Gastroesophageal sphincter (tissue), 4 donors: ENCODE measurements at regions not wholly inside any gene's neighbourhood (a gene's known extent, or its start where the extent isn't known, plus 50 kb on each side); places are given as distances from the start of the nearest gene placed in this dataset.

Source experiments
- ATAC-seq: fragments of 150-250 bp; one replicate; pipeline ENCODE4 v1.9.1; 2016; ENCODE audit warnings: mild to moderate bottlenecking, moderate library complexity
- H3K27ac ChIP-seq, 4 donors: fragments of 200-600 bp; sonication (generic) in 3 of 4; 1 replicate in 3 of 4; 2 replicates in 1 of 4; pipeline ENCODE4 v1.5.1; 2016 to 2019
- H3K27me3 ChIP-seq: fragments of 200-600 bp; sonication (generic); one replicate; pipeline ENCODE4 v1.5.1; 2019
- H3K36me3 ChIP-seq, 2 donors: fragments of 200-600 bp; sonication (generic); one replicate each; pipeline ENCODE4 v1.5.1; 2019; ENCODE audit warnings: control low read depth in 1 of 2
- H3K4me1 ChIP-seq, 3 donors: fragments of 200-600 bp; sonication (generic); 1 replicate in 2 of 3; 2 replicates in 1 of 3; pipeline ENCODE4 v1.5.1; 2016 to 2019; ENCODE audit warnings: control low read depth in 2 of 3
- H3K4me3 ChIP-seq, 2 donors: fragments of 200-600 bp; sonication (generic); one replicate each; pipeline ENCODE4 v1.5.1; 2019; ENCODE audit warnings: mild to moderate bottlenecking in 1 of 2, moderate library complexity in 1 of 2
- H3K9me3 ChIP-seq, 3 donors: fragments of 200-600 bp; sonication (generic); one replicate each; pipeline ENCODE4 v1.5.1; 2017 to 2019; ENCODE audit warnings: control low read depth in 2 of 3
- CTCF ChIP-seq, 4 experiments: fragments of 200-600 bp in 2 of 4; fragments of 450-650 bp in 2 of 4; sonication (generic) in 1 of 4; IDR thresholded peaks; one replicate each; pipeline ENCODE4 v1.5.1; 2017 to 2019; ENCODE audit warnings: antibody characterized with exemption in 4 of 4, mild to moderate bottlenecking in 2 of 4, moderate library complexity in 2 of 4
- EP300 ChIP-seq: sonication (generic); formaldehyde crosslinking; IDR thresholded peaks from one replicate; pipeline ENCODE4 v1.6.1; 2017; ENCODE audit warnings: antibody characterized with exemption, mild to moderate bottlenecking
- POLR2A ChIP-seq, 2 donors: fragments of 450-650 bp; IDR thresholded peaks; one replicate each; pipeline ENCODE4 v1.6.1; 2017; ENCODE audit warnings: antibody characterized with exemption in 2 of 2, mild to moderate bottlenecking in 2 of 2, moderate library complexity in 1 of 2
- POLR2AphosphoS5 ChIP-seq: sonication (generic); formaldehyde crosslinking; IDR thresholded peaks from one replicate; pipeline ENCODE4 v1.6.1; 2017; ENCODE audit warnings: antibody characterized with exemption
- WGBS, 2 donors: methylation state at CpG; one replicate each; pipeline ENCODE4 v1.1.5; 2018; ENCODE audit warnings: low coverage in 1 of 2; 5-methylcytosine and 5-hydroxymethylcytosine counted together

- no peaks in the 10 kb centered on the region for H3K9me3 ChIP-seq
- H3K27me3 ChIP-seq: no peaks in the 10 kb centered on the region
- H3K4me1 ChIP-seq: no peaks in the 10 kb centered on the region
- H3K4me3 ChIP-seq: no peak overlapping the region
- ATAC-seq: no peak
- 75 to 82% methylated on average over 1 of the region's 1 CpG for WGBS, 2 donors
- no peak overlapping the region for H3K27ac ChIP-seq
- TF ChIP-seq EP300 (no peak), POLR2A (IDR thresholded peaks at IDR 0.05) (no peak), CTCF (IDR thresholded peaks at IDR 0.05) (no peak), POLR2AphosphoS5 (no peak)
- no peaks in the 10 kb centered on the region for H3K36me3 ChIP-seq
Observed at GRCh38 chr10:55310143-55310542, 509.1 kb upstream of the PCDH15 start.

GRCh38 chr10:55305285-55305684, 504.3 kb upstream of the PCDH15 start:
- TF ChIP-seq POLR2A (IDR thresholded peaks at IDR 0.05): no peak
- TF ChIP-seq CTCF (IDR thresholded peaks at IDR 0.05): no peak
- TF ChIP-seq EP300: no peak
- TF ChIP-seq POLR2AphosphoS5: no peak
- Histone ChIP-seq H3K27ac (no peak overlapping the region), H3K9me3 (no peaks in the 10 kb centered on the region), H3K27me3 (no peaks in the 10 kb centered on the region), H3K4me3 (no peak overlapping the region), H3K4me1 (no peaks in the 10 kb centered on the region), H3K36me3 (no peaks in the 10 kb centered on the region)
- no peak for ATAC-seq

GRCh38 chr10:55287346-55287745, 486.3 kb upstream of the PCDH15 start:
- 47 to 48% methylated on average over 2 of the region's 2 CpGs for WGBS, 2 donors
- no peak for TF ChIP-seq POLR2AphosphoS5
- TF ChIP-seq CTCF (IDR thresholded peaks at IDR 0.05): no peak
- TF ChIP-seq POLR2A (IDR thresholded peaks at IDR 0.05): no peak
- no peak for TF ChIP-seq EP300
- ATAC-seq: no peak

GRCh38 chr10:55283031-55283430, 482.0 kb upstream of the PCDH15 start:
- 69 to 79% methylated on average over 2 of the region's 5 CpGs for WGBS, 2 donors
- Histone ChIP-seq H3K9me3 (peaks cover 0 to 5% (median 0%) of the 10 kb centered on the region in 3 donors), H3K4me3 (no peak overlapping the region), H3K36me3 (no peaks in the 10 kb centered on the region), H3K4me1 (no peaks in the 10 kb centered on the region), H3K27ac (no peak overlapping the region), H3K27me3 (no peaks in the 10 kb centered on the region)
- ATAC-seq: no peak
- no peak for TF ChIP-seq POLR2AphosphoS5
- TF ChIP-seq CTCF (IDR thresholded peaks at IDR 0.05): no peak
- TF ChIP-seq POLR2A (IDR thresholded peaks at IDR 0.05): no peak
- TF ChIP-seq EP300: no peak

More at GRCh38 chr10:55287346-55287745, 486.3 kb upstream of the PCDH15 start:
- H3K9me3 ChIP-seq: peaks cover 0 to 5% (median 0%) of the 10 kb centered on the region in 3 donors
- no peak overlapping the region for H3K4me3 ChIP-seq
- no peaks in the 10 kb centered on the region for H3K4me1 ChIP-seq
- H3K36me3 ChIP-seq: no peaks in the 10 kb centered on the region
- H3K27ac ChIP-seq: no peak overlapping the region
- H3K27me3 ChIP-seq: no peaks in the 10 kb centered on the region

- whole genome bisulfite sequencing, 2 donors: 60 to 73% methylated on average over 1 of the region's 1 CpG
- Histone ChIP-seq H3K27ac (no peak overlapping the region), H3K4me1 (no peaks in the 10 kb centered on the region), H3K9me3 (peaks cover 0 to 5% (median 0%) of the 10 kb centered on the region in 3 donors), H3K27me3 (no peaks in the 10 kb centered on the region), H3K36me3 (no peaks in the 10 kb centered on the region), H3K4me3 (no peak overlapping the region)
- TF ChIP-seq EP300 (no peak), POLR2AphosphoS5 (no peak), POLR2A (IDR thresholded peaks at IDR 0.05) (no peak), CTCF (IDR thresholded peaks at IDR 0.05) (no peak)
- no peak for ATAC-seq
Observed at GRCh38 chr10:55280696-55281095, 479.7 kb upstream of the PCDH15 start.
